Neural cell (in vitro differentiated cells): ENCODE measurements at regions not wholly inside any gene's neighbourhood (a gene's known extent, or its start where the extent isn't known, plus 50 kb on each side); places are given as distances from the start of the nearest gene placed in this dataset.

Source experiments
- H2AFZ ChIP-seq: fragments of 200-600, 300-800 bp; sonication (generic), shearing (Covaris generic); 2 replicates; pipeline ENCODE4 v1.6.0; 2014; ENCODE audit warnings: low read depth, mild to moderate bottlenecking, antibody characterized with exemption, low read length, moderate library complexity
- H3F3A ChIP-seq: fragments of 200-600 bp; shearing (Covaris generic); 2 replicates; pipeline ENCODE4 v1.6.1; 2016; ENCODE audit warnings: mild to moderate bottlenecking, moderate library complexity, mixed read lengths, antibody characterized with exemption, low read length; ENCODE audit not compliant: insufficient read depth, poor library complexity, severe bottlenecking
- H3K27ac ChIP-seq: fragments of 200-600, 300-800 bp; sonication (generic), shearing (Covaris generic); 2 replicates; pipeline ENCODE4 v1.5.1; 2014; ENCODE audit warnings: mild to moderate bottlenecking, low read length, moderate library complexity
- H3K27me3 ChIP-seq: fragments of 300-800, 200-600 bp; sonication (generic), shearing (Covaris generic); 2 replicates; pipeline ENCODE4 v1.6.0; 2014; ENCODE audit warnings: mild to moderate bottlenecking, low read depth, low read length, moderate library complexity; ENCODE audit not compliant: insufficient read depth
- H3K36me3 ChIP-seq: fragments of 300-800, 200-600 bp; sonication (generic), shearing (Covaris generic); 2 replicates; pipeline ENCODE4 v1.5.1; 2014; ENCODE audit warnings: mild to moderate bottlenecking, antibody characterized with exemption, low read length, moderate library complexity; ENCODE audit not compliant: insufficient read depth
- H3K4me2 ChIP-seq: fragments of 300-800, 200-600 bp; sonication (generic), shearing (Covaris generic); 2 replicates; pipeline ENCODE4 v1.6.0; 2014; ENCODE audit warnings: mild to moderate bottlenecking, low read length
- H3K4me3 ChIP-seq: fragments of 300-800, 200-600 bp; sonication (generic), shearing (Covaris generic); 2 replicates; pipeline ENCODE4 v1.5.1; 2014; ENCODE audit warnings: mild to moderate bottlenecking, low read length, moderate library complexity
- H3K79me2 ChIP-seq: fragments of 200-600 bp; shearing (Covaris generic); replicated peaks from 2 replicates; pipeline ENCODE4 v1.6.0; 2014; ENCODE audit warnings: mild to moderate bottlenecking, low read length, moderate library complexity; ENCODE audit not compliant: insufficient read depth
- H3K9ac ChIP-seq: fragments of 300-800, 200-600 bp; sonication (generic), shearing (Covaris generic); 2 replicates; pipeline ENCODE4 v1.6.1; 2016; ENCODE audit warnings: mild to moderate bottlenecking, low read length, mixed read lengths
- H3K9me2 ChIP-seq: fragments of 200-600 bp; shearing (Covaris generic); 2 replicates; pipeline ENCODE4 v1.6.1; 2016; ENCODE audit warnings: mild to moderate bottlenecking, low read length, mixed read lengths; ENCODE audit not compliant: insufficient read depth
- H3K9me3 ChIP-seq: fragments of 200-600, 300-800 bp; sonication (generic), shearing (Covaris generic); 2 replicates; pipeline ENCODE4 v1.6.1; 2016; ENCODE audit warnings: mild to moderate bottlenecking, mixed run types, low read length, moderate library complexity, mixed read lengths
- H4K20me1 ChIP-seq: fragments of 200-600 bp; shearing (Covaris generic); 2 replicates; pipeline ENCODE4 v1.6.1; 2016; ENCODE audit warnings: mild to moderate bottlenecking, mixed run types; ENCODE audit not compliant: insufficient read depth
- CTCF ChIP-seq: fragments of 450-650 bp; IDR thresholded peaks from 2 replicates; pipeline ENCODE4 v1.5.1; 2014; ENCODE audit warnings: antibody characterized with exemption, mild to moderate bottlenecking, moderate library complexity; ENCODE audit not compliant: poor library complexity, severe bottlenecking
- EP300 ChIP-seq: fragments of 450-650 bp; conservative IDR thresholded peaks from 2 replicates; pipeline ENCODE4 v1.6.1; 2014; ENCODE audit warnings: antibody characterized with exemption, mild to moderate bottlenecking, moderate library complexity; ENCODE audit not compliant: poor library complexity, severe bottlenecking
- EZH2 ChIP-seq: fragments of 200-600, 300-800 bp; shearing (Covaris generic), sonication (generic); IDR thresholded peaks from 2 replicates; pipeline ENCODE4 v1.6.1; 2014; ENCODE audit warnings: antibody characterized with exemption, low read length, borderline replicate concordance, mild to moderate bottlenecking; ENCODE audit not compliant: insufficient read depth, poor library complexity, severe bottlenecking
- MXI1 ChIP-seq: fragments of 450-650 bp; conservative IDR thresholded peaks from 2 replicates; pipeline ENCODE4 v1.6.1; 2014; ENCODE audit warnings: antibody characterized with exemption, mild to moderate bottlenecking; ENCODE audit not compliant: poor library complexity, severe bottlenecking
- POLR2AphosphoS5 ChIP-seq: IDR thresholded peaks from 2 replicates; pipeline ENCODE4 v1.6.1; 2012
- RAD21 ChIP-seq: fragments of 450-650 bp; conservative IDR thresholded peaks from 2 replicates; pipeline ENCODE4 v1.6.1; 2014; ENCODE audit warnings: antibody characterized with exemption, mild to moderate bottlenecking, moderate library complexity
- REST ChIP-seq: IDR thresholded peaks from 2 replicates; pipeline ENCODE4 v1.6.1; 2012; ENCODE audit warnings: borderline replicate concordance
- SMC3 ChIP-seq: fragments of 450-650 bp; conservative IDR thresholded peaks from 2 replicates; pipeline ENCODE4 v1.6.1; 2014; ENCODE audit warnings: antibody characterized with exemption, mild to moderate bottlenecking, moderate library complexity; ENCODE audit not compliant: poor library complexity
- TAF1 ChIP-seq: IDR thresholded peaks from 2 replicates; pipeline ENCODE4 v1.6.1; 2012; ENCODE audit warnings: low read depth

GRCh38 chr7:49422564-49422963 lies 350.9 kb upstream of the VWC2 start:
- H3K9me2 ChIP-seq, result no peaks in the 10 kb centered on the region

GRCh38 chr7:49424109-49424508 lies 349.3 kb upstream of the VWC2 start:
- Histone ChIP-seq H3K9ac (no peak overlapping the region), H3K9me2 (no peaks in the 10 kb centered on the region), H4K20me1 (no peaks in the 10 kb centered on the region), H3K36me3 (no peaks in the 10 kb centered on the region), H3F3A (no peaks in the 10 kb centered on the region), H3K4me2 (no peak overlapping the region), H3K4me3 (no peak overlapping the region), H3K27me3 (no peaks in the 10 kb centered on the region), H2AFZ (no peak overlapping the region), H3K9me3 (no peaks in the 10 kb centered on the region), H3K27ac (no peak overlapping the region), H3K79me2 (no peaks in the 10 kb centered on the region)
- no peak for TF ChIP-seq SMC3
- TF ChIP-seq EP300, result no peak
- no peak for TF ChIP-seq REST
- no peak for TF ChIP-seq MXI1
- no peak for TF ChIP-seq POLR2AphosphoS5
- no peak for TF ChIP-seq EZH2
- TF ChIP-seq CTCF, result no peak
- TF ChIP-seq TAF1, result no peak
- TF ChIP-seq RAD21, result no peak

More at GRCh38 chr7:49422564-49422963, 350.9 kb upstream of the VWC2 start:
- Histone ChIP-seq H3K4me3 (no peak overlapping the region), H3K9me3 (no peaks in the 10 kb centered on the region), H4K20me1 (no peaks in the 10 kb centered on the region), H3F3A (no peaks in the 10 kb centered on the region), H3K27me3 (no peaks in the 10 kb centered on the region), H3K27ac (no peak overlapping the region), H2AFZ (no peak overlapping the region), H3K4me2 (no peak overlapping the region), H3K9ac (no peak overlapping the region), H3K79me2 (no peaks in the 10 kb centered on the region), H3K36me3 (no peaks in the 10 kb centered on the region)
- no peak for TF ChIP-seq SMC3
- TF ChIP-seq EP300, result no peak
- no peak for TF ChIP-seq POLR2AphosphoS5

- no peak for TF ChIP-seq REST
- TF ChIP-seq CTCF, result no peak
- no peak for TF ChIP-seq EZH2
- no peak for TF ChIP-seq TAF1
- Histone ChIP-seq H3K4me3 (no peak overlapping the region), H3F3A (no peaks in the 10 kb centered on the region), H3K9me3 (no peaks in the 10 kb centered on the region), H3K4me2 (no peak overlapping the region), H3K9me2 (no peaks in the 10 kb centered on the region), H3K27me3 (no peaks in the 10 kb centered on the region), H3K27ac (no peak overlapping the region), H2AFZ (no peak overlapping the region), H3K36me3 (no peaks in the 10 kb centered on the region), H4K20me1 (no peaks in the 10 kb centered on the region), H3K79me2 (no peaks in the 10 kb centered on the region), H3K9ac (no peak overlapping the region)
Measured at GRCh38 chr7:49425277-49425818, 348.1 kb upstream of the VWC2 start.
